H9 (cell line): ENCODE measurements at regions not wholly inside any gene's neighbourhood (a gene's known extent, or its start where the extent isn't known, plus 50 kb on each side); places are given as distances from the start of the nearest gene placed in this dataset.

ENCODE experiments used
- DNase-seq: peaks from one replicate; pipeline ENCODE4 v3.0.0-alpha.2; 2017
- H2AFZ ChIP-seq: one replicate; pipeline ENCODE4 v1.6.1; 2013; ENCODE audit warnings: mild to moderate bottlenecking, low read length, control low read depth, moderate library complexity
- H2AK5ac ChIP-seq: 2 replicates; pipeline ENCODE4 v1.6.1; 2013; ENCODE audit warnings: low read length, control low read depth, mixed read lengths; ENCODE audit not compliant: insufficient read length
- H2BK120ac ChIP-seq: one replicate; pipeline ENCODE4 v1.6.1; 2013; ENCODE audit warnings: low read depth, mild to moderate bottlenecking, low read length, control low read depth, inconsistent platforms; ENCODE audit not compliant: poor library complexity, severe bottlenecking
- H2BK12ac ChIP-seq: 2 replicates; pipeline ENCODE4 v1.6.1; 2013; ENCODE audit warnings: low read length, control low read depth, mixed read lengths, low read depth; ENCODE audit not compliant: insufficient read length
- H2BK15ac ChIP-seq: 2 replicates; pipeline ENCODE4 v1.6.1; 2013; ENCODE audit warnings: low read depth, low read length, control low read depth
- H2BK20ac ChIP-seq: one replicate; pipeline ENCODE4 v1.6.1; 2013; ENCODE audit warnings: low read depth, mild to moderate bottlenecking, low read length, control low read depth, inconsistent platforms; ENCODE audit not compliant: poor library complexity, severe bottlenecking
- H2BK5ac ChIP-seq: 2 replicates; pipeline ENCODE4 v1.6.1; 2013; ENCODE audit warnings: low read length, control low read depth, mixed read lengths; ENCODE audit not compliant: insufficient read length
- H3K14ac ChIP-seq: 2 replicates; pipeline ENCODE4 v1.6.1; 2013; ENCODE audit warnings: low read length, control low read depth; ENCODE audit not compliant: insufficient read depth
- H3K18ac ChIP-seq: 2 replicates; pipeline ENCODE4 v1.6.1; 2013; ENCODE audit warnings: low read depth, mild to moderate bottlenecking, mixed read lengths, low read length, control low read depth; ENCODE audit not compliant: insufficient read length
- H3K23ac ChIP-seq: 2 replicates; pipeline ENCODE4 v1.6.1; 2013; ENCODE audit warnings: low read length, control low read depth, mixed read lengths, low read depth; ENCODE audit not compliant: insufficient read length
- H3K23me2 ChIP-seq: 2 replicates; pipeline ENCODE4 v1.6.1; 2013; ENCODE audit warnings: low read depth, mild to moderate bottlenecking, mixed read lengths, low read length, control low read depth; ENCODE audit not compliant: insufficient read length, poor library complexity, severe bottlenecking
- H3K27ac ChIP-seq: 2 replicates; pipeline ENCODE4 v1.5.1; 2013; ENCODE audit warnings: low read length, control low read depth, mixed read lengths, low read depth; ENCODE audit not compliant: insufficient read length
- H3K27me3 ChIP-seq: 2 replicates; pipeline ENCODE4 v1.6.1; 2013; ENCODE audit warnings: low read length, control low read depth, inconsistent platforms; ENCODE audit not compliant: insufficient read depth
- H3K4ac ChIP-seq: 2 replicates; pipeline ENCODE4 v1.6.1; 2013; ENCODE audit warnings: low read depth, mild to moderate bottlenecking, control low read depth, inconsistent platforms, low read length, moderate library complexity
- H3K4me1 ChIP-seq: 2 replicates; pipeline ENCODE4 v1.6.1; 2013; ENCODE audit warnings: low read length, control low read depth, inconsistent platforms; ENCODE audit not compliant: insufficient read depth
- H3K4me2 ChIP-seq: 2 replicates; pipeline ENCODE4 v1.6.1; 2013; ENCODE audit warnings: low read length, control low read depth, mixed read lengths; ENCODE audit not compliant: insufficient read length, insufficient read depth
- H3K56ac ChIP-seq: 2 replicates; pipeline ENCODE4 v1.6.1; 2013; ENCODE audit warnings: low read depth, mild to moderate bottlenecking, mixed read lengths, low read length, control low read depth; ENCODE audit not compliant: insufficient read length
- H3K79me1 ChIP-seq: 2 replicates; pipeline ENCODE4 v1.6.1; 2013; ENCODE audit warnings: low read depth, mild to moderate bottlenecking, moderate library complexity, low read length, control low read depth, inconsistent platforms; ENCODE audit not compliant: insufficient read depth, poor library complexity, severe bottlenecking
- H3K79me2 ChIP-seq: 2 replicates; pipeline ENCODE4 v1.6.1; 2013; ENCODE audit warnings: low read length, control low read depth, inconsistent platforms; ENCODE audit not compliant: insufficient read depth
- H3K9ac ChIP-seq: 2 replicates; pipeline ENCODE4 v1.6.1; 2013; ENCODE audit warnings: low read length, control low read depth, mixed read lengths; ENCODE audit not compliant: insufficient read length; ENCODE audit errors: extremely low read depth
- H3K9me3 ChIP-seq: one replicate; pipeline ENCODE4 v1.6.1; 2013; ENCODE audit warnings: low read depth, low read length, inconsistent platforms; ENCODE audit not compliant: control insufficient read depth
- H3T11ph ChIP-seq: one replicate; pipeline ENCODE4 v1.6.1; 2013; ENCODE audit warnings: mild to moderate bottlenecking, low read length, control low read depth, inconsistent platforms
- H4K20me1 ChIP-seq: one replicate; pipeline ENCODE4 v1.6.1; 2013; ENCODE audit not compliant: control insufficient read depth, insufficient read length, insufficient read depth
- H4K5ac ChIP-seq: 2 replicates; pipeline ENCODE4 v1.6.1; 2013; ENCODE audit warnings: low read depth, mild to moderate bottlenecking, mixed read lengths, low read length, control low read depth; ENCODE audit not compliant: insufficient read length
- H4K8ac ChIP-seq: replicated peaks from 2 replicates; pipeline ENCODE4 v1.6.1; 2013; ENCODE audit warnings: low read length, control low read depth, mixed read lengths, low read depth; ENCODE audit not compliant: insufficient read length
- H4K91ac ChIP-seq: 2 replicates; pipeline ENCODE4 v1.6.1; 2013; ENCODE audit warnings: low read depth, mild to moderate bottlenecking, moderate library complexity, mixed read lengths, low read length, control low read depth; ENCODE audit not compliant: insufficient read length
- H3K27ac Mint-ChIP-seq, 3 experiments: 2 replicates in 2 of 3; 3 replicates in 1 of 3; pipeline ENCODE4 v1.8.0; 2020 to 2021; ENCODE audit warnings: mixed read lengths in 3 of 3, mild to moderate bottlenecking in 1 of 3, moderate library complexity in 1 of 3
- H3K27me3 Mint-ChIP-seq: 2 replicates; pipeline ENCODE4 v1.8.0; 2021; ENCODE audit warnings: low read depth, mild to moderate bottlenecking, moderate library complexity, mixed read lengths
- H3K36me3 Mint-ChIP-seq, 3 experiments: 2 replicates in 2 of 3; 3 replicates in 1 of 3; pipeline ENCODE4 v1.8.0; 2020 to 2021; ENCODE audit warnings: low read depth in 3 of 3, mixed read lengths in 3 of 3; ENCODE audit not compliant: insufficient read depth in 1 of 3
- H3K4me1 Mint-ChIP-seq, 2 experiments: 2 replicates each; pipeline ENCODE4 v1.8.0; 2020; ENCODE audit warnings: mixed read lengths in 2 of 2
- H3K4me3 Mint-ChIP-seq, 2 experiments: 2 replicates in 1 of 2; 3 replicates in 1 of 2; pipeline ENCODE4 v1.8.0; 2020 to 2021; ENCODE audit warnings: mild to moderate bottlenecking in 2 of 2, mixed read lengths in 2 of 2, moderate library complexity in 1 of 2
- H3K9me3 Mint-ChIP-seq, 2 experiments: 2 replicates in 1 of 2; 3 replicates in 1 of 2; pipeline ENCODE4 v1.8.0; 2020; ENCODE audit warnings: mild to moderate bottlenecking in 2 of 2, mixed read lengths in 2 of 2, moderate library complexity in 1 of 2
- CTCF ChIP-seq: fragments of 200-600 bp; sonication (generic); conservative IDR thresholded peaks from 3 replicates; pipeline ENCODE4 v1.8.0; 2021; ENCODE audit warnings: antibody characterized with exemption, mild to moderate bottlenecking
- WGBS: extraction: QIAGEN DNeasy Blood & Tissue Kit; methylation state at CpG from one replicate; pipeline ENCODE4 v1.1.7; 2013; ENCODE audit warnings: missing lambda C conversion rate, low lambda C conversion rate, mixed read lengths; ENCODE audit not compliant: insufficient read length; ENCODE audit errors: extremely low coverage; 5-methylcytosine and 5-hydroxymethylcytosine counted together

GRCh38 chr9:747567-747966 is 93.9 kb upstream of the DMRT1 start:
- Histone ChIP-seq H3K23me2 (no peaks in the 10 kb centered on the region), H3K23ac (no peak overlapping the region), H3K9ac (no peak overlapping the region), H4K5ac (no peak overlapping the region), H3K4ac (no peak overlapping the region), H2BK12ac (no peak overlapping the region), H3K9me3 (no peaks in the 10 kb centered on the region), H3K27ac (no peak overlapping the region), H2AFZ (no peak overlapping the region), H2AK5ac (no peak overlapping the region), H3K79me2 (no peaks in the 10 kb centered on the region), H3K56ac (no peak overlapping the region), H4K8ac (no peak overlapping the region), H3K4me1 (no peaks in the 10 kb centered on the region), H3K4me2 (no peak overlapping the region), H3K18ac (no peak overlapping the region), H4K20me1 (no peaks in the 10 kb centered on the region), H3K27me3 (no peaks in the 10 kb centered on the region), H2BK5ac (no peak overlapping the region), H2BK20ac (no peak overlapping the region), H2BK120ac (no peak overlapping the region), H3K79me1 (no peaks in the 10 kb centered on the region), H3T11ph (no peak overlapping the region), H3K14ac (no peak overlapping the region), H4K91ac (no peak overlapping the region), H2BK15ac (no peak overlapping the region)
- H3K4me1 Mint-ChIP-seq, result peaks cover 36 to 37% of the 10 kb centered on the region in 2 experiments
- H3K9me3 Mint-ChIP-seq, result no peaks in the 10 kb centered on the region
- TF ChIP-seq CTCF, result no peak
- no peak overlapping the region; a peak in 1 of 7 replicates for H3K27ac Mint-ChIP-seq
- no CpG with 5 or more reads among the region's 1 CpG for WGBS
- no peaks in the 10 kb centered on the region for H3K27me3 Mint-ChIP-seq
- peaks cover 15 to 27% (median 17%) of the 10 kb centered on the region in 3 experiments; a peak in 6 of 7 replicates for H3K36me3 Mint-ChIP-seq
- H3K4me3 Mint-ChIP-seq, result no peak overlapping the region
- no peak for DNase-seq
